K562 (cell line): ENCODE measurements at regions not wholly inside any gene's neighbourhood (a gene's known extent, or its start where the extent isn't known, plus 50 kb on each side); places are given as distances from the start of the nearest gene placed in this dataset.

Experiments
- ATAC-seq: fragments of 200-7000 bp; cut with Tn5 transposase; 3 replicates; pipeline ENCODE4 v1.9.1; 2020; ENCODE audit warnings: moderate library complexity
- BruUV-seq: library from RNA; stranded (reverse); fragments of 400-500 nt; replicated peaks from 2 replicates; lab custom pipeline; 2021; lab: Mats Ljungman, UMichigan
- CTCF ChIA-PET: fragments of 300-600 bp; formaldehyde crosslinking; extraction: SDS; loops from one replicate; lab custom pipeline; 2021; ENCODE audit warnings: low intra/inter-chr PET ratio; lab: Yijun Ruan, JAX
- POLR2A ChIA-PET: fragments of 300-600, 350-650 bp; sonication (Branson Sonifier 250); formaldehyde crosslinking; extraction: SDS; loops from one replicate; lab custom pipeline; 2021; ENCODE audit warnings: antibody characterized with exemption, inconsistent platforms; lab: Yijun Ruan, JAX
- DNase-seq, 4 experiments: peaks; one replicate each; pipeline versions ENCODE4 v3.0.0 to v3.0.0-alpha.2; 2011 to 2018; ENCODE audit warnings: low spot score in 3 of 4, mixed read lengths in 3 of 4; ENCODE audit errors: extremely low read depth in 1 of 4
- FAIRE-seq: peaks from 2 replicates; lab custom pipeline; 2011; peaks lifted over from hg19 to GRCh38; lab: Jason Lieb, UNC
- H2AFZ ChIP-seq: 2 replicates; pipeline ENCODE4 v1.6.0; 2011; ENCODE audit warnings: low read depth, low read length, control low read depth, inconsistent platforms
- H3K27ac ChIP-seq: fragments of 200-600 bp; 3 replicates; pipeline ENCODE4 v1.8.0; 2011; ENCODE audit warnings: low read depth, mild to moderate bottlenecking, control low read depth, inconsistent platforms, low read length, moderate library complexity, mixed read lengths; ENCODE audit errors: extremely low read depth
- H3K27me3 ChIP-seq, 2 experiments: fragments of 300-600 bp in 1 of 2; 2 replicates in 1 of 2; 3 replicates in 1 of 2; pipeline versions ENCODE4 v1.6.0 to v1.8.0; 2011; ENCODE audit warnings: inconsistent platforms in 2 of 2, low read length in 2 of 2, mild to moderate bottlenecking in 1 of 2, mixed read lengths in 1 of 2, moderate library complexity in 1 of 2; ENCODE audit not compliant: control insufficient read depth in 2 of 2, insufficient read depth in 2 of 2
- H3K36me3 ChIP-seq: fragments of 300-600 bp; 3 replicates; pipeline ENCODE4 v1.8.0; 2011; ENCODE audit warnings: mild to moderate bottlenecking, low read length, inconsistent platforms; ENCODE audit not compliant: control insufficient read depth, insufficient read depth
- H3K4me1 ChIP-seq, 2 experiments: fragments of 200-600 bp in 1 of 2; replicated peaks in 1 of 2; 2 replicates in 1 of 2; 3 replicates in 1 of 2; pipeline versions ENCODE4 v1.5.1 to v1.8.0; 2011; ENCODE audit warnings: inconsistent platforms in 2 of 2, low read length in 2 of 2, mild to moderate bottlenecking in 1 of 2, mixed read lengths in 1 of 2, moderate library complexity in 1 of 2; ENCODE audit not compliant: control insufficient read depth in 2 of 2, insufficient read depth in 2 of 2
- H3K4me2 ChIP-seq: 2 replicates; pipeline ENCODE4 v1.6.1; 2011; ENCODE audit warnings: low read length, control low read depth, inconsistent platforms, mixed read lengths; ENCODE audit not compliant: insufficient read depth
- H3K4me3 ChIP-seq: fragments of 200-600 bp; sonication (generic), shearing (Covaris generic); 2 replicates; pipeline ENCODE4 v1.5.1; 2016; ENCODE audit warnings: control low read depth, inconsistent platforms
- H3K79me2 ChIP-seq: fragments of 200-600 bp; 3 replicates; pipeline ENCODE4 v1.8.0; 2011; ENCODE audit warnings: low read length, inconsistent platforms; ENCODE audit not compliant: control insufficient read depth, insufficient read depth
- H3K9ac ChIP-seq, 2 experiments: 2 replicates each; pipeline versions ENCODE4 v1.6.0 to v1.6.1; 2011; ENCODE audit warnings: low read depth in 2 of 2, low read length in 2 of 2, control low read depth in 1 of 2, inconsistent platforms in 1 of 2, mild to moderate bottlenecking in 1 of 2, mixed read lengths in 1 of 2; ENCODE audit not compliant: insufficient read depth in 1 of 2
- H3K9me1 ChIP-seq: one replicate; pipeline ENCODE4 v1.6.0; 2011; ENCODE audit warnings: inconsistent platforms, mild to moderate bottlenecking, low read length, moderate library complexity; ENCODE audit not compliant: control insufficient read depth, insufficient read depth
- H3K9me3 ChIP-seq: replicated peaks from 2 replicates; pipeline ENCODE4 v1.5.1; 2011; ENCODE audit warnings: low read depth, low read length, inconsistent platforms; ENCODE audit not compliant: control insufficient read depth, insufficient read depth
- H4K20me1 ChIP-seq: replicated peaks from 2 replicates; pipeline ENCODE4 v1.6.1; 2011; ENCODE audit warnings: low read length, inconsistent platforms, mixed read lengths; ENCODE audit not compliant: control insufficient read depth, insufficient read depth
- BRCA1 ChIP-seq, 2 experiments: fragments of 450-650 bp in 1 of 2; sonication (generic) in 1 of 2; formaldehyde crosslinking in 1 of 2; IDR thresholded peaks; 2 replicates each; pipeline versions ENCODE4 v1.5.0 to v1.6.1; 2017 to 2020; ENCODE audit warnings: mild to moderate bottlenecking in 1 of 2, missing genetic modification reagents in 1 of 2
- CBX2 ChIP-seq: fragments of 200-600 bp; sonication (generic); IDR thresholded peaks from one replicate; pipeline ENCODE4 v1.6.1; 2012; ENCODE audit warnings: mild to moderate bottlenecking, low read length, inconsistent platforms; ENCODE audit not compliant: insufficient read depth, poor library complexity, severe bottlenecking
- MEF2D ChIP-seq: conservative IDR thresholded peaks from 2 replicates; pipeline ENCODE4 v1.6.1; 2016; ENCODE audit warnings: low read depth, missing genetic modification characterization, missing compliant biosample characterization
- PCBP1 ChIP-seq: fragments of 200-400 bp; formaldehyde crosslinking; IDR thresholded peaks from 2 replicates; pipeline ENCODE4 v1.6.1; 2018; ENCODE audit warnings: mild to moderate bottlenecking, low read depth, low read length; ENCODE audit not compliant: poor library complexity, severe bottlenecking
- ZNF785 ChIP-seq: fragments of 250-450 bp; sonication (Bioruptor Pico); IDR thresholded peaks from 2 replicates; pipeline ENCODE4 v1.4.0; 2020; ENCODE audit warnings: mild to moderate bottlenecking
- WGBS: fragments of 100-300 bp; shearing (Covaris generic); methylation state at CpG from one replicate; pipeline ENCODE4 v1.1.6; 2016; ENCODE audit warnings: low coverage, mixed read lengths; ENCODE audit not compliant: insufficient coverage; ENCODE audit errors: missing lambda C conversion rate; 5-methylcytosine and 5-hydroxymethylcytosine counted together
- in situ Hi-C: fragments of 300-500 bp; cut with MboI; formaldehyde crosslinking; loops from 4 replicates; pipeline ENCODE4 v1.15.0; 2018; ENCODE audit warnings: inconsistent platforms, mixed read lengths
- intact Hi-C: fragments of 100-400 bp; cut with micrococcal nuclease; formaldehyde crosslinking; loops from 2 replicates; pipeline ENCODE4 v1.14.2; 2022

DNA sequence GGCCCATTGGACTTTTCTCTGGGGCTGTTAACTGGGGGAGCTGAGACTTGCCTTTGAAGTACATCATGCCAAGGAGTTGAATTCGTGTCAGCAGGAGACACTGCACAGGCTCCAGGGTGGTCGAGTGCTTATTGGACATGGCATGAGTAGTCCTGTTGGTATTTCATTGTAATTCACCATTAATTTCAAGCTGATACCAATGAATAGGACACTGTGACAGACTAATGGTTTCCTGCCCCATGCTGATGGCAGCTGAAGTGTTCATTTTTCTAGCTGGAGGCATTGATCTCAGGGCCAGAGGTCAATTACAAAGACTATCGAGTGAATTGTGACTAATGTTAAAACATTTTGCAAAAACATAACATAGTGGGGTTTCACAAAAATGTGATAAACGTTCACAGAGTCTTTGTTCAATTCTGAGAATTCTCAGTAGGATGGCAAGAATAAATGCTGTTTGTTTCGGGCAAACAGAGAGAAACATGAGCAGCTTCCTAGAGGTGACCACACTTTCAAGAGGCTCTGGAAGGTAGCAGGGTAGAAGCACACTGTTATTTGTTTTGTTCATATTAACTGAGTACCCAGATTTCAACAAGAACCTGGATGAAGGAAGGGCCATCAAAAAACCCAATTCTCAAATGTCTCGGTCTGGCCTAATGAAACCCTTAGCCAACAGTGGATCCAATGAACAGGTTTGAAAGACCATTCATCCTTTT is 90.6 kb upstream of the ARL4C start:
- BruUV-seq, result no TSS peak
- Histone ChIP-seq H3K36me3 (no peaks in the 10 kb centered on the region), H3K4me2 (no peak overlapping the region), H3K4me3 (no peak overlapping the region), H4K20me1 (no peaks in the 10 kb centered on the region), H3K9me1 (no peaks in the 10 kb centered on the region), H2AFZ (no peak overlapping the region), H3K9me3 (no peaks in the 10 kb centered on the region), H3K27ac (no peak overlapping the region), H3K9ac (no peak overlapping the region), H3K4me1 (no peaks in the 10 kb centered on the region), H3K27me3 (peaks cover 0 to 6% of the 10 kb centered on the region in 2 experiments; a peak in 2 of 5 replicates), H3K79me2 (no peaks in the 10 kb centered on the region)
- no peak for DNase-seq
- ChIA-PET CTCF (no interaction called here), POLR2A (no interaction called here)
- FAIRE-seq, result no peak
- TF ChIP-seq CBX2 (no peak), PCBP1 (no peak), BRCA1 (IDR thresholded peaks at IDR 0.05) (no peak), BRCA1 (CRISPR knock-in tag; IDR thresholded peaks at IDR 0.05) (no peak)
- 2% methylated on average over 6 of the region's 6 CpGs for WGBS
- in situ Hi-C loops (no loop called here), intact Hi-C loops (no loop called here)
- ATAC-seq, result no peak

DNA sequence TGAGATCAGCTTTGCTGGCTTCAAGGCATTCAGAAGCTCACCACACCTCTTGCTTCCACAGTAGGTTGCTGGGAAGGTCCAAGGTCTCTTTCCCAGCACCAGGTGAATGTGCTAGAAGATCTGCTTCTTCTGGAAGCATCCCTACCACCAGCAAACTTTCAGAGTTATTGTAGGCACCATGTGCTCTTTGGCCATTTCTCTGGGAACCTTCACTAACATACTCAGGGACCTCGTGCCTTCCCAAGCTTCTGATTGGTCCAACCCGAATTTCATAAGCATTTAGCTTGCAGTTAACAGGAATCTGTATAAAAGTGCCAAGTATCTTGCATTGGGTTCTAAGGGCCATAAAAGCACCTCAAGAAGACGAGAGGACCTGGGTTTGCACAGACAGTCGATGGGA is 86.5 kb upstream of the ARL4C start:
- in situ Hi-C loops, result no loop called here

More for the DNA sequence above, 86.5 kb upstream of the ARL4C start:
- Histone ChIP-seq H3K4me1 (no peaks in the 10 kb centered on the region), H3K79me2 (no peaks in the 10 kb centered on the region), H3K9me3 (no peaks in the 10 kb centered on the region), H3K9me1 (no peaks in the 10 kb centered on the region), H3K36me3 (no peaks in the 10 kb centered on the region), H3K4me3 (no peak overlapping the region), H3K27ac (no peak overlapping the region), H3K4me2 (no peak overlapping the region), H3K9ac (no peak overlapping the region), H4K20me1 (no peaks in the 10 kb centered on the region), H3K27me3 (peaks cover 0 to 5% of the 10 kb centered on the region in 2 experiments; a peak in 1 of 5 replicates), H2AFZ (no peak overlapping the region)
- TF ChIP-seq MEF2D (tag) (no peak), ZNF785 (no peak)
- no TSS peak for BruUV-seq
- FAIRE-seq (no peak), DNase-seq (no peak), ATAC-seq (no peak)
- whole genome bisulfite sequencing, result 0% methylated on average over 4 of the region's 4 CpGs
- intact Hi-C loops, result no loop called here
- CTCF ChIA-PET, result no interaction called here
- POLR2A ChIA-PET, result interaction anchor here (0.6 kb wide), 1 partner anchor 210 kb away, joined by 3 read pairs; no protein-coding TSS in a partner anchor
